Neural cell (in vitro differentiated cells): ENCODE measurements at regions not wholly inside any gene's neighbourhood (a gene's known extent, or its start where the extent isn't known, plus 50 kb on each side); places are given as distances from the start of the nearest gene placed in this dataset.

Experiments
- H2AFZ ChIP-seq: fragments of 200-600, 300-800 bp; sonication (generic), shearing (Covaris generic); 2 replicates; pipeline ENCODE4 v1.6.0; 2014; ENCODE audit warnings: low read depth, mild to moderate bottlenecking, antibody characterized with exemption, low read length, moderate library complexity
- H3F3A ChIP-seq: fragments of 200-600 bp; shearing (Covaris generic); 2 replicates; pipeline ENCODE4 v1.6.1; 2016; ENCODE audit warnings: mild to moderate bottlenecking, moderate library complexity, mixed read lengths, antibody characterized with exemption, low read length; ENCODE audit not compliant: insufficient read depth, poor library complexity, severe bottlenecking
- H3K27ac ChIP-seq: fragments of 200-600, 300-800 bp; sonication (generic), shearing (Covaris generic); 2 replicates; pipeline ENCODE4 v1.5.1; 2014; ENCODE audit warnings: mild to moderate bottlenecking, low read length, moderate library complexity
- H3K27me3 ChIP-seq: fragments of 300-800, 200-600 bp; sonication (generic), shearing (Covaris generic); 2 replicates; pipeline ENCODE4 v1.6.0; 2014; ENCODE audit warnings: mild to moderate bottlenecking, low read depth, low read length, moderate library complexity; ENCODE audit not compliant: insufficient read depth
- H3K36me3 ChIP-seq: fragments of 300-800, 200-600 bp; sonication (generic), shearing (Covaris generic); 2 replicates; pipeline ENCODE4 v1.5.1; 2014; ENCODE audit warnings: mild to moderate bottlenecking, antibody characterized with exemption, low read length, moderate library complexity; ENCODE audit not compliant: insufficient read depth
- H3K4me2 ChIP-seq: fragments of 300-800, 200-600 bp; sonication (generic), shearing (Covaris generic); 2 replicates; pipeline ENCODE4 v1.6.0; 2014; ENCODE audit warnings: mild to moderate bottlenecking, low read length
- H3K4me3 ChIP-seq: fragments of 300-800, 200-600 bp; sonication (generic), shearing (Covaris generic); 2 replicates; pipeline ENCODE4 v1.5.1; 2014; ENCODE audit warnings: mild to moderate bottlenecking, low read length, moderate library complexity
- H3K79me2 ChIP-seq: fragments of 200-600 bp; shearing (Covaris generic); replicated peaks from 2 replicates; pipeline ENCODE4 v1.6.0; 2014; ENCODE audit warnings: mild to moderate bottlenecking, low read length, moderate library complexity; ENCODE audit not compliant: insufficient read depth
- H3K9ac ChIP-seq: fragments of 300-800, 200-600 bp; sonication (generic), shearing (Covaris generic); 2 replicates; pipeline ENCODE4 v1.6.1; 2016; ENCODE audit warnings: mild to moderate bottlenecking, low read length, mixed read lengths
- H3K9me2 ChIP-seq: fragments of 200-600 bp; shearing (Covaris generic); 2 replicates; pipeline ENCODE4 v1.6.1; 2016; ENCODE audit warnings: mild to moderate bottlenecking, low read length, mixed read lengths; ENCODE audit not compliant: insufficient read depth
- H3K9me3 ChIP-seq: fragments of 200-600, 300-800 bp; sonication (generic), shearing (Covaris generic); 2 replicates; pipeline ENCODE4 v1.6.1; 2016; ENCODE audit warnings: mild to moderate bottlenecking, mixed run types, low read length, moderate library complexity, mixed read lengths
- H4K20me1 ChIP-seq: fragments of 200-600 bp; shearing (Covaris generic); 2 replicates; pipeline ENCODE4 v1.6.1; 2016; ENCODE audit warnings: mild to moderate bottlenecking, mixed run types; ENCODE audit not compliant: insufficient read depth
- CTCF ChIP-seq: fragments of 450-650 bp; IDR thresholded peaks from 2 replicates; pipeline ENCODE4 v1.5.1; 2014; ENCODE audit warnings: antibody characterized with exemption, mild to moderate bottlenecking, moderate library complexity; ENCODE audit not compliant: poor library complexity, severe bottlenecking
- EP300 ChIP-seq: fragments of 450-650 bp; conservative IDR thresholded peaks from 2 replicates; pipeline ENCODE4 v1.6.1; 2014; ENCODE audit warnings: antibody characterized with exemption, mild to moderate bottlenecking, moderate library complexity; ENCODE audit not compliant: poor library complexity, severe bottlenecking
- EZH2 ChIP-seq: fragments of 200-600, 300-800 bp; shearing (Covaris generic), sonication (generic); IDR thresholded peaks from 2 replicates; pipeline ENCODE4 v1.6.1; 2014; ENCODE audit warnings: antibody characterized with exemption, low read length, borderline replicate concordance, mild to moderate bottlenecking; ENCODE audit not compliant: insufficient read depth, poor library complexity, severe bottlenecking
- MXI1 ChIP-seq: fragments of 450-650 bp; conservative IDR thresholded peaks from 2 replicates; pipeline ENCODE4 v1.6.1; 2014; ENCODE audit warnings: antibody characterized with exemption, mild to moderate bottlenecking; ENCODE audit not compliant: poor library complexity, severe bottlenecking
- POLR2AphosphoS5 ChIP-seq: IDR thresholded peaks from 2 replicates; pipeline ENCODE4 v1.6.1; 2012
- RAD21 ChIP-seq: fragments of 450-650 bp; conservative IDR thresholded peaks from 2 replicates; pipeline ENCODE4 v1.6.1; 2014; ENCODE audit warnings: antibody characterized with exemption, mild to moderate bottlenecking, moderate library complexity
- REST ChIP-seq: IDR thresholded peaks from 2 replicates; pipeline ENCODE4 v1.6.1; 2012; ENCODE audit warnings: borderline replicate concordance
- SMC3 ChIP-seq: fragments of 450-650 bp; conservative IDR thresholded peaks from 2 replicates; pipeline ENCODE4 v1.6.1; 2014; ENCODE audit warnings: antibody characterized with exemption, mild to moderate bottlenecking, moderate library complexity; ENCODE audit not compliant: poor library complexity
- TAF1 ChIP-seq: IDR thresholded peaks from 2 replicates; pipeline ENCODE4 v1.6.1; 2012; ENCODE audit warnings: low read depth

GRCh38 chr10:3292636-3293035 lies 120.1 kb upstream of the PITRM1 start:
- H3K9me2 ChIP-seq: no peaks in the 10 kb centered on the region
- no peaks in the 10 kb centered on the region for H3F3A ChIP-seq
- no peak overlapping the region for H3K4me2 ChIP-seq
- peak overlapping the region; percentile 31 for H3K27ac ChIP-seq
- H4K20me1 ChIP-seq: no peaks in the 10 kb centered on the region
- TF ChIP-seq REST (no peak), RAD21 (no peak), EZH2 (no peak), POLR2AphosphoS5 (peak; percentile 23), EP300 (peak; percentile 51), MXI1 (no peak), TAF1 (no peak)
- H3K27me3 ChIP-seq: no peaks in the 10 kb centered on the region
- no peak overlapping the region for H3K4me3 ChIP-seq
- H2AFZ ChIP-seq: no peak overlapping the region
- H3K9me3 ChIP-seq: no peaks in the 10 kb centered on the region
- peak overlapping the region; percentile 27 for H3K9ac ChIP-seq
- H3K36me3 ChIP-seq: no peaks in the 10 kb centered on the region
- no peaks in the 10 kb centered on the region for H3K79me2 ChIP-seq

GRCh38 chr10:3290550-3290949 lies 118.0 kb upstream of the PITRM1 start:
- Histone ChIP-seq H3K79me2 (no peaks in the 10 kb centered on the region), H4K20me1 (no peaks in the 10 kb centered on the region), H3K27ac (no peak overlapping the region), H3K36me3 (no peaks in the 10 kb centered on the region), H3K27me3 (no peaks in the 10 kb centered on the region), H3K9me2 (no peaks in the 10 kb centered on the region), H3K4me3 (no peak overlapping the region), H3K9me3 (no peaks in the 10 kb centered on the region), H3K9ac (no peak overlapping the region), H3F3A (no peaks in the 10 kb centered on the region), H3K4me2 (no peak overlapping the region), H2AFZ (no peak overlapping the region)
- TF ChIP-seq TAF1 (no peak), CTCF (no peak)

GRCh38 chr10:3287572-3288445 lies 115.2 kb upstream of the PITRM1 start:
- Histone ChIP-seq H3K4me2 (no peak overlapping the region), H3K9me2 (no peaks in the 10 kb centered on the region), H3K4me3 (no peak overlapping the region), H3K79me2 (no peaks in the 10 kb centered on the region), H4K20me1 (no peaks in the 10 kb centered on the region), H3K9ac (no peak overlapping the region), H3K27me3 (no peaks in the 10 kb centered on the region), H3F3A (no peaks in the 10 kb centered on the region), H2AFZ (no peak overlapping the region), H3K36me3 (no peaks in the 10 kb centered on the region), H3K27ac (no peak overlapping the region), H3K9me3 (no peaks in the 10 kb centered on the region)
- TF ChIP-seq POLR2AphosphoS5 (no peak), REST (no peak), MXI1 (no peak), CTCF (no peak), SMC3 (no peak), RAD21 (no peak)
